AG04449 (cell line): ENCODE measurements at regions not wholly inside any gene's neighbourhood (a gene's known extent, or its start where the extent isn't known, plus 50 kb on each side); places are given as distances from the start of the nearest gene placed in this dataset.

Experiments
- CTCF ChIA-PET: fragments of 350-600 bp; formaldehyde crosslinking; extraction: SDS; loops from one replicate; lab custom pipeline; 2021; ENCODE audit warnings: antibody characterized with exemption; lab: Yijun Ruan, JAX
- POLR2A ChIA-PET: fragments of 400-600, 350-600 bp; formaldehyde crosslinking; extraction: SDS; loops from one replicate; lab custom pipeline; 2020; ENCODE audit warnings: antibody characterized with exemption, inconsistent platforms; lab: Yijun Ruan, JAX
- DNase-seq: peaks from one replicate; pipeline ENCODE4 v3.0.0-alpha.2; 2010; ENCODE audit warnings: low read depth, low spot score
- H3K4me3 ChIP-seq: 2 replicates; pipeline ENCODE4 v1.5.1; 2011; ENCODE audit warnings: low read depth, mild to moderate bottlenecking, control low read depth, low read length
- CTCF ChIP-seq: IDR thresholded peaks from one replicate; pipeline ENCODE4 v1.5.1; 2011; ENCODE audit warnings: mild to moderate bottlenecking, moderate library complexity, low read length, control low read depth, inconsistent platforms; ENCODE audit not compliant: insufficient read depth; ENCODE audit errors: missing control alignments

GRCh38 chr12:61011767-61012423 is 1248.3 kb upstream of the USP15 start:
- no peak for TF ChIP-seq CTCF
- POLR2A ChIA-PET, result no interaction called here
- DNase-seq, result no peak
- CTCF ChIA-PET, result no interaction called here
- H3K4me3 ChIP-seq, result no peak overlapping the region

DNA sequence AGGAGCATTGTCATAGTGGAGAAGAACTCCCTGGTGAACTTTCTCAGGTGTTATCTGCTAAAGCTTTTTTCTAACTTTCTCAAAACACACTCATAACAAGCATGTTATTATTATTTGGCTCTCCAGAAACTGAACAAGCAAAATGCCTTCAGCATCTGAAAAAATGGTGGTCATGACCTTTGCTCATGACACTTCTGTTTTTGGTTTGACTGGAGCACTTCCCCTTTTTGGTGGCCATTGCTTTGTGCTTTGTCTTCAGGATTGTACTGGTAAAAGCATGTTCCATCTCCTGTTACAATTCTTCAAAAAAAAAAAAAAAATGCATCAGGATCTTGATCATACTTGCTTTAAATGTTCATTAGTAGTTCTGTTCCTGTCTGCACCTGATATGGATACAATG is 1241.6 kb upstream of the USP15 start:
- ChIA-PET POLR2A (no interaction called here), CTCF (interaction anchor here (0.6 kb wide), 1 partner anchor 504 kb away, joined by 3 read pairs; no protein-coding TSS in a partner anchor)
- no peak overlapping the region for H3K4me3 ChIP-seq
- no peak for TF ChIP-seq CTCF
- DNase-seq, result no peak

DNA sequence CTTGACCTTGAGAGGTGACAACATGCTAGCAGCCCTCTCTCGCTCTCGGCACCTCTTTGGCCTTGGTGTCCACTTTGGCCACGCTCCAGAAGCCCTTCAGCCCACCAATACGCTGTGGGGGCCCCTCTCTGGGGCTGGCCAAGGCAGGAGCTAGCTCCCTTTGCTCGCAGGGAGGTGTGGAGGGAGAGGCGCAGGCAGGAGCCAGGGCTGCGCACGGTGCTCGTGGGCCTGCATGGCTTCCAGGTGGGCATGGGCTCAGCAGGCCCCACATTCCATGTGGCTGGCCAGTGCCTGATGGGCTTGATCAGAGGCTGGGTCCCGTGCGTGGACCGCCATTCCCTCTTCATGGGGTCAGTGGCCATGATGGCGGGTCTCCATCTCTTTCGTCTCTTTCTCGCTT is 1237.0 kb upstream of the USP15 start:
- DNase-seq, result no peak
- no peak for TF ChIP-seq CTCF
- H3K4me3 ChIP-seq, result no peak overlapping the region
- ChIA-PET POLR2A (no interaction called here), CTCF (no interaction called here)

DNA sequence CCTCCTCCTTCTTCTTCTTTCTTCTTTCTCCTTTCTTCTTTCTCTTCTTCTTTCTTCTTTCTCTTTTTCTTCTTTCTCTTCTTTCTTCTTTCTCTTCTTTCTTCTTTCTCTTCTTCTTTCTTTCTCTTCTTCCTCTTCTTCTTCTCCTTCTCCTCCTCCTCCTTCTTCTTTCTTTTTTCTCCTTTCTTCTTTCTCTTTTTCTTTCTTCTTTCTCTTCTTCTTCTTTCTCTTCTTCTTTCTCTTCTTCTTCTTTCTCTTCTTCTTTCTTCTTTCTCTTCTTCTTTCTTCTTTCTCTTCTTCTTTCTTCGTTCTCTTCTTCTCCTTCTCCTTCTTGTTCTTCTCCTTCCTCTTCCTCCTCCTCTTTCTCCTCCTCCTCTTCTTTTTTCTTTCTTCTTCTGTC is 1230.7 kb upstream of the USP15 start:
- TF ChIP-seq CTCF, result no peak
- ChIA-PET CTCF (no interaction called here), POLR2A (no interaction called here)
- DNase-seq, result no peak
- no peak overlapping the region for H3K4me3 ChIP-seq

- DNase-seq, result no peak
- ChIA-PET POLR2A (no interaction called here), CTCF (no interaction called here)
- TF ChIP-seq CTCF, result no peak
- no peak overlapping the region for H3K4me3 ChIP-seq
Observed at GRCh38 chr12:61037792-61038191, 1222.4 kb upstream of the USP15 start.

- no peak for DNase-seq
- ChIA-PET CTCF (no interaction called here), POLR2A (no interaction called here)
- H3K4me3 ChIP-seq, result no peak overlapping the region
- no peak for TF ChIP-seq CTCF
Observed at GRCh38 chr12:61043838-61044237, 1216.4 kb upstream of the USP15 start.
